Activated CD4-positive, alpha-beta memory T cell treated with anti-CD3 and anti-CD28 coated beads, Interleukin-2, amount 10 ng/mL, durations not matched to agents 7 days and 5 days (primary cell): ENCODE measurements at regions not wholly inside any gene's neighbourhood (a gene's known extent, or its start where the extent isn't known, plus 50 kb on each side); places are given as distances from the start of the nearest gene placed in this dataset.

ENCODE experiments used
- CTCF ChIA-PET: fragments of 350-600 bp; sonication (Branson Sonifier 250); formaldehyde crosslinking; loops from one replicate; lab custom pipeline; 2021; ENCODE audit warnings: antibody characterized with exemption, inconsistent platforms; lab: Charles Lee
- POLR2A ChIA-PET: fragments of 350-600 bp; sonication (Branson Sonifier 250); formaldehyde crosslinking; loops from one replicate; lab custom pipeline; 2021; ENCODE audit warnings: antibody characterized with exemption; lab: Charles Lee
- DNase-seq: peaks from one replicate; pipeline ENCODE4 v3.0.0-alpha.2; 2020
- H3K27ac Mint-ChIP-seq: one replicate; pipeline ENCODE4 v1.8.0; 2021; ENCODE audit warnings: mild to moderate bottlenecking, mixed read lengths
- H3K27me3 Mint-ChIP-seq: one replicate; pipeline ENCODE4 v1.8.0; 2021; ENCODE audit warnings: mixed read lengths
- H3K36me3 Mint-ChIP-seq: one replicate; pipeline ENCODE4 v1.8.0; 2021; ENCODE audit warnings: low read depth, mixed read lengths
- H3K4me1 Mint-ChIP-seq: one replicate; pipeline ENCODE4 v1.8.0; 2021; ENCODE audit warnings: mixed read lengths
- H3K4me3 Mint-ChIP-seq: one replicate; pipeline ENCODE4 v1.8.0; 2021; ENCODE audit warnings: mild to moderate bottlenecking, mixed read lengths
- H3K9me3 Mint-ChIP-seq: one replicate; pipeline ENCODE4 v1.8.0; 2021; ENCODE audit warnings: mixed read lengths

- DNase-seq = no peak
Observed at GRCh38 chr21:28550057-28550825, 442.4 kb downstream of the LTN1 start.

DNA sequence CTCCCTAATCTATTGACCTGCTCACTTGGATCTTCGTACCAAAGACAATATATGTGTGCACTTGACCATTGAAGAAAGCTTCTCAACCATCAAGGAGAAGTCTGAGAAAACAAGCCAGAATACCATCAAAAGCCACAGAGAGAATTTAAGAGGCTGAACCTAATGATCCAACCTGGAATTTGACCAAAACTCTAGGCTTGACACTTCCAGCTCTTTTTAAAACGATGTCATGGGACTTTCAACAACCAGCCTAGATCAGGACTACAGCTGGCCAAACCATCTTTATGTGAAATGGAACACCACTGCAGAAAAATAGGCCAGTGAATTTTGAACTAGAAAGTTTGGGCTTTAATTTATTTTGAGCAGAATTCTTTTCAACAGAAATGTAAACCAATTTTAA is 444.4 kb downstream of the LTN1 start:
- H3K27ac Mint-ChIP-seq = no peak overlapping the region
- no peaks in the 10 kb centered on the region for H3K36me3 Mint-ChIP-seq
- ChIA-PET CTCF (no interaction called here), POLR2A (no interaction called here)
- DNase-seq = no peak
- no peaks in the 10 kb centered on the region for H3K4me1 Mint-ChIP-seq
- no peaks in the 10 kb centered on the region for H3K9me3 Mint-ChIP-seq
- no peak overlapping the region for H3K4me3 Mint-ChIP-seq
- no peaks in the 10 kb centered on the region for H3K27me3 Mint-ChIP-seq

More at GRCh38 chr21:28550057-28550825, 442.4 kb downstream of the LTN1 start:
- Mint-ChIP-seq H3K4me1 (no peaks in the 10 kb centered on the region), H3K27me3 (no peaks in the 10 kb centered on the region), H3K36me3 (no peaks in the 10 kb centered on the region), H3K9me3 (no peaks in the 10 kb centered on the region), H3K4me3 (no peak overlapping the region), H3K27ac (no peak overlapping the region)
- POLR2A ChIA-PET = no interaction called here
- CTCF ChIA-PET = interaction anchor here (0.9 kb wide), 2 partner anchors 33 to 195 kb away, joined by 3 read pairs; no protein-coding TSS in a partner anchor

- H3K36me3 Mint-ChIP-seq = no peaks in the 10 kb centered on the region
- H3K27me3 Mint-ChIP-seq = no peaks in the 10 kb centered on the region
- DNase-seq = no peak
- no peak overlapping the region for H3K27ac Mint-ChIP-seq
- H3K4me3 Mint-ChIP-seq = no peak overlapping the region
- H3K4me1 Mint-ChIP-seq = no peaks in the 10 kb centered on the region
- H3K9me3 Mint-ChIP-seq = no peaks in the 10 kb centered on the region
- ChIA-PET CTCF (no interaction called here), POLR2A (no interaction called here)
Observed at GRCh38 chr21:28547766-28548165, 444.9 kb downstream of the LTN1 start.

DNA sequence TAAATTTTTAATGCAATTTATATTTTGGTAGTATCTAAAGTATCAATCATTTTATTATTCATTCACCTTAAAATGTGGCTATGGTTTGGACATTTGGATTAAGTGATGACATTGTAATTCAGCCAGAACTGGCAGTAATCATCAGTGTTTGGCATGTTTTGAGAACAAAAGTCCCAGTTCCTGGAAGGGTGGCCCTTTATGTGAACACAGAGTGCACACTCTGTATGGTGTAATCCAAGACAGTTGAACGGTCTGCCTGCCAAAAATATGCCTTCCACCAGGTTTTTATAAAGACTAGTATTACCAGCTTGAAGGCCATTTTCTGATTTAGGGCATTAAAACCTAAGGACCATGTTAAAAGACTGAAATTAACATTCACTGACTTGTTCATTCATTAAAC is 448.7 kb downstream of the LTN1 start:
- DNase-seq = no peak
- ChIA-PET CTCF (no interaction called here), POLR2A (no interaction called here)
- Mint-ChIP-seq H3K9me3 (no peaks in the 10 kb centered on the region), H3K36me3 (no peaks in the 10 kb centered on the region), H3K4me3 (no peak overlapping the region), H3K27ac (no peak overlapping the region), H3K27me3 (peaks cover 1% of the 10 kb centered on the region), H3K4me1 (no peaks in the 10 kb centered on the region)

GRCh38 chr21:28541371-28542112 is 451.1 kb downstream of the LTN1 start:
- CTCF ChIA-PET = no interaction called here
- peaks cover 3% of the 10 kb centered on the region for H3K27me3 Mint-ChIP-seq
- H3K4me1 Mint-ChIP-seq = no peaks in the 10 kb centered on the region
- H3K27ac Mint-ChIP-seq = no peak overlapping the region
- H3K4me3 Mint-ChIP-seq = no peak overlapping the region
- no peak for DNase-seq
- no peaks in the 10 kb centered on the region for H3K36me3 Mint-ChIP-seq
- H3K9me3 Mint-ChIP-seq = peaks cover 2% of the 10 kb centered on the region
- POLR2A ChIA-PET = no interaction called here

GRCh38 chr21:28540514-28540913 is 452.2 kb downstream of the LTN1 start:
- ChIA-PET POLR2A (no interaction called here), CTCF (no interaction called here)
- no peak overlapping the region for H3K4me3 Mint-ChIP-seq
- peaks cover 3% of the 10 kb centered on the region for H3K27me3 Mint-ChIP-seq
- H3K36me3 Mint-ChIP-seq = no peaks in the 10 kb centered on the region
- H3K27ac Mint-ChIP-seq = no peak overlapping the region
- no peak for DNase-seq
- H3K9me3 Mint-ChIP-seq = peaks cover 2% of the 10 kb centered on the region
- H3K4me1 Mint-ChIP-seq = no peaks in the 10 kb centered on the region

GRCh38 chr21:28539623-28539988 is 453.1 kb downstream of the LTN1 start:
- ChIA-PET POLR2A (interaction anchor here (0.6 kb wide), 1 partner anchor 366 kb away, joined by 3 read pairs; no protein-coding TSS in a partner anchor), CTCF (no interaction called here)
- DNase-seq = no peak
- Mint-ChIP-seq H3K36me3 (no peaks in the 10 kb centered on the region), H3K27me3 (peaks cover 7% of the 10 kb centered on the region), H3K4me3 (no peak overlapping the region), H3K9me3 (peaks cover 2% of the 10 kb centered on the region), H3K27ac (no peak overlapping the region), H3K4me1 (no peaks in the 10 kb centered on the region)

DNA sequence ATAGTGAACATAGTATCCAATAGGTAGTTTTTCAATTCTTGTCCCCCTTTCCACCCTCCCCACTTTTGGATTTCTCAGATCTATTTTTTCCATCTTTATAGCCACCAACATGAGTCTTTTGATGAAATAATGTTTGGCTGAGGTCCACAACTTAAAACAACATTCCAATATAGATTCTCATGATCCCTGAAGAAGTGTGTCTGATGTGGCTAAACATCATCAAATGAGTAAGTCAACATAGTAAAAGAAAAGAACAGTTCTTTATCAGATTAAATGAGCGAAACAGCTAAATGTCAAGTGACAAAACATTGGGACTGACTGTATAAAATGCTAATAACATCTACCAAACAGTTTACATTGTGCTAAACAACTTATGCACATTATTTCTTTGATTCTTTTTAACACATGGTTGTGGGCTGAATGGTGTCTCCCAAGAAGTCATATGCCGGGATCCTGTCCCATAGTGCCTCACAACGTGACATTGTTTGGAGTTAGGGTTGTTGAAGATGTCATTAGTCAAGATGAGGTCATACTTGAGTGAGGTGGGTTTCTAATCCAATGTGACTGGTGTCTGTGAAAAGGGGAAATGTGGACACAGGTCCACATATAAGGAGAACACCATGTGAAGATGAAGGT is 453.6 kb downstream of the LTN1 start:
- H3K9me3 Mint-ChIP-seq = peaks cover 2% of the 10 kb centered on the region
- POLR2A ChIA-PET = interaction anchor here (0.6 kb wide), 1 partner anchor 366 kb away, joined by 3 read pairs; no protein-coding TSS in a partner anchor
- H3K27ac Mint-ChIP-seq = no peak overlapping the region
- H3K4me3 Mint-ChIP-seq = no peak overlapping the region
- H3K27me3 Mint-ChIP-seq = peaks cover 7% of the 10 kb centered on the region
- CTCF ChIA-PET = no interaction called here
- H3K4me1 Mint-ChIP-seq = no peaks in the 10 kb centered on the region
- DNase-seq = no peak
- no peaks in the 10 kb centered on the region for H3K36me3 Mint-ChIP-seq

DNA sequence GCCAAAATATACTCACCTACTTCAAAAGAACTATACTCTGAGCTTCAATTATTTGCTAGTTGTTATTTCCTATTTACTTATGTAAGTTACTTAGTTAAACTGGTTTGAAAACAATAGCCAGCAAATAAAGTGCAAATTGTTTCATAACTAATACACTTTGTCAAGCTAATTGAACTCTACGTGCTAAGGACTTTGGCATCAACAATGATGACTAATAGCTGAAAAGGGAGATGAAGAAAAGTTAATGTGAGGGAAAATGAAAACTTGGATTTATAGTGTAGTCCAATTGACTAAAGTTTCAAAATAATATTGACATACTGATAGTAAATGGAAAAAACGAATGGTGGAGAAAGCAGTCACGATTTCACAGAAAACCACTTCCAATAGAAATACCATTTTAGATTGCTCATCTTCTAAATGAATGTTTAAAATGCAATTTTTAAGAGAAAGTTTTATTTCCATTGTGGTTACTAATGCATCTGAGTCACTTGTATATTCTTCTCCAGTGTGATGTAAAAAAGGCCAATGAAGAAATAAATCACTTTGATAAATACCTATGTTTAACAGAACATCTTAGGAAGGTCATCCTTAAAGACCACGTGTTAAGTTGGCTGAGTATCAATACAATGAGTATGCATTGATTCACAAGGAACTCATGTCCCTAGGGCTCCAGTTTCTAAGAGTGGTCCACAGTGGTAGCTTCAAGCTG is 455.2 kb downstream of the LTN1 start:
- no peak overlapping the region for H3K27ac Mint-ChIP-seq
- H3K9me3 Mint-ChIP-seq = peaks cover 2% of the 10 kb centered on the region
- no peak overlapping the region for H3K4me3 Mint-ChIP-seq
- peaks cover 9% of the 10 kb centered on the region for H3K27me3 Mint-ChIP-seq
- no peaks in the 10 kb centered on the region for H3K4me1 Mint-ChIP-seq
- ChIA-PET CTCF (no interaction called here), POLR2A (no interaction called here)
- no peak for DNase-seq
- no peaks in the 10 kb centered on the region for H3K36me3 Mint-ChIP-seq

- ChIA-PET POLR2A (no interaction called here), CTCF (no interaction called here)
- peaks cover 15% of the 10 kb centered on the region for H3K27me3 Mint-ChIP-seq
- no peak overlapping the region for H3K27ac Mint-ChIP-seq
- no peaks in the 10 kb centered on the region for H3K4me1 Mint-ChIP-seq
- peaks cover 2% of the 10 kb centered on the region for H3K9me3 Mint-ChIP-seq
- DNase-seq = no peak
- H3K36me3 Mint-ChIP-seq = no peaks in the 10 kb centered on the region
- H3K4me3 Mint-ChIP-seq = no peak overlapping the region
Observed at GRCh38 chr21:28532446-28532845, 460.2 kb downstream of the LTN1 start.

GRCh38 chr21:28523367-28523766 is 469.3 kb downstream of the LTN1 start:
- Mint-ChIP-seq H3K4me1 (peaks cover 2% of the 10 kb centered on the region), H3K27me3 (no peaks in the 10 kb centered on the region), H3K36me3 (no peaks in the 10 kb centered on the region), H3K4me3 (no peak overlapping the region), H3K9me3 (no peaks in the 10 kb centered on the region), H3K27ac (no peak overlapping the region)
- CTCF ChIA-PET = interaction anchor here (1.9 kb wide), 1 partner anchor 222 kb away, joined by 6 read pairs; no protein-coding TSS in a partner anchor
- POLR2A ChIA-PET = no interaction called here
- DNase-seq = no peak

GRCh38 chr21:28522014-28522799 is 470.5 kb downstream of the LTN1 start:
- H3K27ac Mint-ChIP-seq = no peak overlapping the region
- ChIA-PET CTCF (interaction anchor here (2.0 kb wide), 1 partner anchor 223 kb away, joined by 10 read pairs; no protein-coding TSS in a partner anchor), POLR2A (no interaction called here)
- H3K36me3 Mint-ChIP-seq = no peaks in the 10 kb centered on the region
- DNase-seq = no peak
- no peak overlapping the region for H3K4me3 Mint-ChIP-seq
- H3K4me1 Mint-ChIP-seq = peaks cover 2% of the 10 kb centered on the region
- H3K27me3 Mint-ChIP-seq = no peaks in the 10 kb centered on the region
- no peaks in the 10 kb centered on the region for H3K9me3 Mint-ChIP-seq
